ENCODE measurements at regions not wholly inside any gene's neighbourhood (a gene's known extent, or its start where the extent isn't known, plus 50 kb on each side); places are given as distances from the start of the nearest gene placed in this dataset.

- no peak for DNase-seq (ENCODE audit: low spot score)
- Histone ChIP-seq H3K4me3 (no peak overlapping the region), H3K27me3 (no peaks in the 10 kb centered on the region), H3K36me3 (no peaks in the 10 kb centered on the region), H3K9me3 (peaks cover 0 to 3% of the 10 kb centered on the region in 2 donors), H3K27ac (no peak overlapping the region), H3K4me1 (no peaks in the 10 kb centered on the region)
- no peak for TF ChIP-seq CTCF (IDR thresholded peaks at IDR 0.05)
Observed at GRCh38 chr17:71417142-71417541, 703.7 kb upstream of the SOX9 start.

- no peak overlapping the region for H3K4me3 ChIP-seq
- no peak for TF ChIP-seq CTCF (IDR thresholded peaks at IDR 0.05)
- no peak for DNase-seq (ENCODE audit: low spot score)
- no peaks in the 10 kb centered on the region for H3K4me1 ChIP-seq
- peaks cover 3 to 6% of the 10 kb centered on the region in 2 donors for H3K9me3 ChIP-seq
- H3K36me3 ChIP-seq, result no peaks in the 10 kb centered on the region
- H3K27ac ChIP-seq, result no peak overlapping the region
- H3K27me3 ChIP-seq, result no peaks in the 10 kb centered on the region
Observed at GRCh38 chr17:71422968-71423367, 697.9 kb upstream of the SOX9 start.

GRCh38 chr17:71423871-71424546 lies 696.8 kb upstream of the SOX9 start:
- no peak overlapping the region for H3K4me3 ChIP-seq
- no peaks in the 10 kb centered on the region for H3K36me3 ChIP-seq
- H3K9me3 ChIP-seq, result peaks cover 6 to 10% of the 10 kb centered on the region in 2 donors
- no peaks in the 10 kb centered on the region for H3K27me3 ChIP-seq
- no peak for DNase-seq (ENCODE audit: low spot score)
- no peak for TF ChIP-seq CTCF (IDR thresholded peaks at IDR 0.05)
- H3K4me1 ChIP-seq, result no peaks in the 10 kb centered on the region
- H3K27ac ChIP-seq, result no peak overlapping the region

GRCh38 chr17:71427801-71428200 lies 693.0 kb upstream of the SOX9 start:
- Histone ChIP-seq H3K4me3 (no peak overlapping the region), H3K4me1 (no peaks in the 10 kb centered on the region), H3K27ac (no peak overlapping the region), H3K9me3 (peaks cover 6 to 13% of the 10 kb centered on the region in 2 donors), H3K36me3 (no peaks in the 10 kb centered on the region), H3K27me3 (no peaks in the 10 kb centered on the region)
- no peak for TF ChIP-seq CTCF (IDR thresholded peaks at IDR 0.05)
- no peak for DNase-seq (ENCODE audit: low spot score)

- Histone ChIP-seq H3K9me3 (peaks cover 0 to 13% of the 10 kb centered on the region in 2 donors), H3K36me3 (no peaks in the 10 kb centered on the region), H3K27me3 (no peaks in the 10 kb centered on the region), H3K27ac (no peak overlapping the region), H3K4me3 (no peak overlapping the region), H3K4me1 (no peaks in the 10 kb centered on the region)
- TF ChIP-seq CTCF (IDR thresholded peaks at IDR 0.05), result no peak
- no peak for DNase-seq (ENCODE audit: low spot score)
Observed at GRCh38 chr17:71428897-71429296, 691.9 kb upstream of the SOX9 start.

GRCh38 chr17:71430281-71430680 lies 690.5 kb upstream of the SOX9 start:
- no peak for TF ChIP-seq CTCF (IDR thresholded peaks at IDR 0.05)
- Histone ChIP-seq H3K4me1 (no peaks in the 10 kb centered on the region), H3K27me3 (no peaks in the 10 kb centered on the region), H3K9me3 (peaks cover 0 to 13% of the 10 kb centered on the region in 2 donors), H3K4me3 (no peak overlapping the region), H3K36me3 (no peaks in the 10 kb centered on the region), H3K27ac (no peak overlapping the region)
- DNase-seq (ENCODE audit: low spot score), result no peak
